ENCODE measurements at regions not wholly inside any gene's neighbourhood (a gene's known extent, or its start where the extent isn't known, plus 50 kb on each side); places are given as distances from the start of the nearest gene placed in this dataset.

- ChIA-PET CTCF (no interaction called here), POLR2A (no interaction called here)
- Histone ChIP-seq H3K4me2 (no peak overlapping the region), H3K27ac (ENCODE audit: low read depth in 2 of 2, low read length in 1 of 2) (no peak overlapping the region), H3K4me3 (ENCODE audit: low read depth in 2 of 2, low read length in 1 of 2) (no peak overlapping the region), H3K9me3 (no peaks in the 10 kb centered on the region), H4K20me1 (ENCODE audit: insufficient read depth) (no peaks in the 10 kb centered on the region), H3F3A (replicated peaks; ENCODE audit: insufficient read depth) (no peaks in the 10 kb centered on the region), H3K36me3 (replicated peaks in 1 of 2; ENCODE audit: control insufficient read depth in 1 of 2, insufficient read depth in 2 of 2, low read length in 1 of 2) (no peaks in the 10 kb centered on the region), H3K9me2 (no peaks in the 10 kb centered on the region), H3K4me1 (ENCODE audit: control insufficient read depth in 1 of 2, insufficient read depth in 2 of 2, low read depth in 1 of 2, low read length in 1 of 2) (no peaks in the 10 kb centered on the region), H3K27me3 (ENCODE audit: insufficient read depth) (no peaks in the 10 kb centered on the region), H2AFZ (ENCODE audit: low read depth) (no peak overlapping the region), H3K79me2 (ENCODE audit: insufficient read depth) (no peaks in the 10 kb centered on the region), H3K9ac (no peak overlapping the region)
- DNase-seq = no peak
- TF ChIP-seq SMC3 (IDR thresholded peaks at IDR 0.05; ENCODE audit: low read depth, low read length) (no peak), USF2 (IDR thresholded peaks at IDR 0.05; ENCODE audit: borderline replicate concordance, low read depth, low read length) (no peak), FOSL2 (IDR thresholded peaks at IDR 0.05; ENCODE audit: borderline replicate concordance, low read depth) (no peak), RXRA (IDR thresholded peaks at IDR 0.05; ENCODE audit: borderline replicate concordance, low read depth) (no peak), USF1 (IDR thresholded peaks at IDR 0.05; ENCODE audit: borderline replicate concordance, low read depth) (no peak), RAD21 (IDR thresholded peaks at IDR 0.05; ENCODE audit: low read length) (no peak), JUND (IDR thresholded peaks at IDR 0.05) (no peak), ELF1 (IDR thresholded peaks at IDR 0.05) (no peak), RFX5 (IDR thresholded peaks at IDR 0.05; ENCODE audit: low read length) (no peak), TEAD4 (IDR thresholded peaks at IDR 0.05; ENCODE audit: borderline replicate concordance, insufficient read depth) (no peak)
- WGBS (ENCODE audit: low lambda C conversion rate) = 81% methylated on average over 1 of the region's 1 CpG
Observed at GRCh38 chr6:113421997-113422396, 435.1 kb upstream of the MARCKS start.

GRCh38 chr6:113423956-113424355, 433.2 kb upstream of the MARCKS start:
- Histone ChIP-seq H2AFZ (ENCODE audit: low read depth) (no peak overlapping the region), H4K20me1 (ENCODE audit: insufficient read depth) (no peaks in the 10 kb centered on the region), H3K9ac (no peak overlapping the region), H3K79me2 (ENCODE audit: insufficient read depth) (no peaks in the 10 kb centered on the region), H3K4me1 (ENCODE audit: control insufficient read depth in 1 of 2, insufficient read depth in 2 of 2, low read depth in 1 of 2, low read length in 1 of 2) (no peaks in the 10 kb centered on the region), H3K27ac (ENCODE audit: low read depth in 2 of 2, low read length in 1 of 2) (no peak overlapping the region; a peak in 1 of 4 replicates), H3K36me3 (replicated peaks in 1 of 2; ENCODE audit: control insufficient read depth in 1 of 2, insufficient read depth in 2 of 2, low read length in 1 of 2) (no peaks in the 10 kb centered on the region), H3F3A (replicated peaks; ENCODE audit: insufficient read depth) (no peaks in the 10 kb centered on the region), H3K4me3 (ENCODE audit: low read depth in 2 of 2, low read length in 1 of 2) (no peak overlapping the region), H3K9me2 (no peaks in the 10 kb centered on the region), H3K27me3 (ENCODE audit: insufficient read depth) (no peaks in the 10 kb centered on the region), H3K4me2 (no peak overlapping the region), H3K9me3 (no peaks in the 10 kb centered on the region)
- CTCF ChIA-PET = interaction anchor here (0.6 to 1.2 kb wide), 4 partner anchors 10 to 808 kb away, joined by 3 read pairs; no protein-coding TSS in a partner anchor
- POLR2A ChIA-PET = no interaction called here
- DNase-seq = no peak
- WGBS (ENCODE audit: low lambda C conversion rate) = 100% methylated on average over 1 of the region's 1 CpG
- TF ChIP-seq FOXJ3 (CRISPR knock-in tag; IDR thresholded peaks at IDR 0.05) = no peak
- no peak for TF ChIP-seq REST (IDR thresholded peaks at IDR 0.05; ENCODE audit: low read depth, low read length)
- TF ChIP-seq RAD21 (IDR thresholded peaks at IDR 0.05; ENCODE audit: low read length) = no peak
- TF ChIP-seq POLR2AphosphoS5 (IDR thresholded peaks at IDR 0.05; ENCODE audit: low read depth, low read length) = no peak
- no peak for TF ChIP-seq FOXM1 (IDR thresholded peaks at IDR 0.05; ENCODE audit: low read depth)
- TF ChIP-seq RFX5 (IDR thresholded peaks at IDR 0.05; ENCODE audit: low read length) = no peak
- no peak for TF ChIP-seq ELF1 (IDR thresholded peaks at IDR 0.05)
- TF ChIP-seq USF2 (IDR thresholded peaks at IDR 0.05; ENCODE audit: borderline replicate concordance, low read depth, low read length) = no peak
- TF ChIP-seq EZH2phosphoT487 (IDR thresholded peaks at IDR 0.05; ENCODE audit: borderline replicate concordance, low read depth) = no peak
- TF ChIP-seq FOSL2 (IDR thresholded peaks at IDR 0.05; ENCODE audit: borderline replicate concordance, low read depth) = no peak
- no peak for TF ChIP-seq MAX (IDR thresholded peaks at IDR 0.05; ENCODE audit: low read depth)
- no peak for TF ChIP-seq USF1 (IDR thresholded peaks at IDR 0.05; ENCODE audit: borderline replicate concordance, low read depth)
- TF ChIP-seq YY1 (IDR thresholded peaks at IDR 0.05; ENCODE audit: low read depth) = no peak
- no peak for TF ChIP-seq TEAD4 (IDR thresholded peaks at IDR 0.05; ENCODE audit: borderline replicate concordance, insufficient read depth)
- no peak for TF ChIP-seq NRF1 (IDR thresholded peaks at IDR 0.05; ENCODE audit: low read depth, low read length)
- no peak for TF ChIP-seq TAF1 (IDR thresholded peaks at IDR 0.05; ENCODE audit: borderline replicate concordance, low read depth, low read length)

Data from SK-N-SH (cell line).